Activated naive CD4-positive, alpha-beta T cell treated with anti-CD3 and anti-CD28 coated beads for 36 hours (primary cell): ENCODE measurements at regions not wholly inside any gene's neighbourhood (a gene's known extent, or its start where the extent isn't known, plus 50 kb on each side); places are given as distances from the start of the nearest gene placed in this dataset.
"Not testable (repeated sequence)": the region's sequence is repeated elsewhere in the genome, so short reads cannot be mapped to it uniquely, and the experiment has no call there.

Experiments
- CTCF ChIA-PET: fragments of 350-600 bp; sonication (Branson Sonifier 250); formaldehyde crosslinking; loops from one replicate; lab custom pipeline; 2021; ENCODE audit warnings: antibody characterized with exemption; lab: Charles Lee
- DNase-seq: peaks from one replicate; pipeline ENCODE4 v3.0.0-alpha.2; 2020
- H3K27ac Mint-ChIP-seq: one replicate; pipeline ENCODE4 v1.8.0; 2021; ENCODE audit warnings: mild to moderate bottlenecking, mixed read lengths
- H3K27me3 Mint-ChIP-seq: one replicate; pipeline ENCODE4 v1.8.0; 2021; ENCODE audit warnings: low read depth, mixed read lengths
- H3K36me3 Mint-ChIP-seq: one replicate; pipeline ENCODE4 v1.8.0; 2021; ENCODE audit warnings: low read depth, mixed read lengths
- H3K4me1 Mint-ChIP-seq: one replicate; pipeline ENCODE4 v1.8.0; 2021; ENCODE audit warnings: low read depth, mixed read lengths
- H3K4me3 Mint-ChIP-seq: one replicate; pipeline ENCODE4 v1.8.0; 2021; ENCODE audit warnings: mild to moderate bottlenecking, moderate library complexity, mixed read lengths
- H3K9me3 Mint-ChIP-seq: one replicate; pipeline ENCODE4 v1.8.0; 2021; ENCODE audit warnings: mixed read lengths
- intact Hi-C: fragments of 100-400 bp; cut with micrococcal nuclease; formaldehyde crosslinking; loops from one replicate; pipeline ENCODE4 v1.15.1; 2023

GRCh38 chr6:54493138-54493537 lies 184.9 kb downstream of the TINAG start:
- intact Hi-C loops, result no loop called here
- no peak overlapping the region for H3K4me3 Mint-ChIP-seq
- H3K36me3 Mint-ChIP-seq, result no peaks in the 10 kb centered on the region
- H3K9me3 Mint-ChIP-seq, result peaks cover 23% of the 10 kb centered on the region
- CTCF ChIA-PET, result no interaction called here
- no peak for DNase-seq
- no peak overlapping the region for H3K27ac Mint-ChIP-seq
- H3K4me1 Mint-ChIP-seq, result no peaks in the 10 kb centered on the region
- no peaks in the 10 kb centered on the region for H3K27me3 Mint-ChIP-seq

- CTCF ChIA-PET, result no interaction called here
- Mint-ChIP-seq H3K4me1 (no peaks in the 10 kb centered on the region), H3K9me3 (peaks cover 15% of the 10 kb centered on the region)
Observed at GRCh38 chr6:54503144-54503543, 194.9 kb downstream of the TINAG start.

GRCh38 chr6:54515013-54515412 lies 206.8 kb downstream of the TINAG start:
- H3K36me3 Mint-ChIP-seq, result no peaks in the 10 kb centered on the region
- peaks cover 3% of the 10 kb centered on the region for H3K9me3 Mint-ChIP-seq
- CTCF ChIA-PET, result no interaction called here
- H3K4me1 Mint-ChIP-seq, result no peaks in the 10 kb centered on the region
- intact Hi-C loops, result no loop called here
- H3K27ac Mint-ChIP-seq, result no peak overlapping the region
- DNase-seq, result no peak
- H3K4me3 Mint-ChIP-seq, result no peak overlapping the region
- no peaks in the 10 kb centered on the region for H3K27me3 Mint-ChIP-seq

More at GRCh38 chr6:54503144-54503543, 194.9 kb downstream of the TINAG start:
- no peaks in the 10 kb centered on the region for H3K36me3 Mint-ChIP-seq
- no peak overlapping the region for H3K4me3 Mint-ChIP-seq
- intact Hi-C loops, result no loop called here
- no peak for DNase-seq
- no peaks in the 10 kb centered on the region for H3K27me3 Mint-ChIP-seq
- H3K27ac Mint-ChIP-seq, result no peak overlapping the region

- no peak for DNase-seq
- Mint-ChIP-seq H3K36me3 (no peaks in the 10 kb centered on the region), H3K27me3 (no peaks in the 10 kb centered on the region), H3K9me3 (peaks cover 4% of the 10 kb centered on the region), H3K27ac (no peak overlapping the region), H3K4me1 (no peaks in the 10 kb centered on the region), H3K4me3 (no peak overlapping the region)
- CTCF ChIA-PET, result no interaction called here
- intact Hi-C loops, result no loop called here
Observed at GRCh38 chr6:54515713-54516112, 207.5 kb downstream of the TINAG start.

GRCh38 chr6:54516321-54516720 lies 208.1 kb downstream of the TINAG start:
- intact Hi-C loops, result no loop called here
- H3K36me3 Mint-ChIP-seq, result no peaks in the 10 kb centered on the region
- H3K4me1 Mint-ChIP-seq, result no peaks in the 10 kb centered on the region
- H3K4me3 Mint-ChIP-seq, result no peak overlapping the region
- H3K9me3 Mint-ChIP-seq, result peaks cover 7% of the 10 kb centered on the region
- CTCF ChIA-PET, result no interaction called here
- DNase-seq, result no peak
- no peak overlapping the region for H3K27ac Mint-ChIP-seq
- H3K27me3 Mint-ChIP-seq, result no peaks in the 10 kb centered on the region

- H3K4me3 Mint-ChIP-seq, result no peak overlapping the region
- H3K9me3 Mint-ChIP-seq, result peaks cover 7% of the 10 kb centered on the region
- no peak for DNase-seq
- no peaks in the 10 kb centered on the region for H3K4me1 Mint-ChIP-seq
- no peaks in the 10 kb centered on the region for H3K36me3 Mint-ChIP-seq
- intact Hi-C loops, result no loop called here
- H3K27ac Mint-ChIP-seq, result no peak overlapping the region
- CTCF ChIA-PET, result interaction anchor here (0.6 kb wide), 1 partner anchor 41 kb away, joined by 3 read pairs; no protein-coding TSS in a partner anchor
- no peaks in the 10 kb centered on the region for H3K27me3 Mint-ChIP-seq
Observed at GRCh38 chr6:54519161-54519560, 210.9 kb downstream of the TINAG start.

- H3K9me3 Mint-ChIP-seq, result peaks cover 8% of the 10 kb centered on the region
- intact Hi-C loops, result no loop called here
- no peak overlapping the region for H3K4me3 Mint-ChIP-seq
- H3K27me3 Mint-ChIP-seq, result no peaks in the 10 kb centered on the region
- no peaks in the 10 kb centered on the region for H3K36me3 Mint-ChIP-seq
- H3K27ac Mint-ChIP-seq, result no peak overlapping the region
- DNase-seq, result no peak
- CTCF ChIA-PET, result no interaction called here
- no peaks in the 10 kb centered on the region for H3K4me1 Mint-ChIP-seq
Observed at GRCh38 chr6:54525731-54526130, 217.5 kb downstream of the TINAG start.

- Mint-ChIP-seq H3K4me1 (no peaks in the 10 kb centered on the region), H3K9me3 (no peaks in the 10 kb centered on the region), H3K27me3 (no peaks in the 10 kb centered on the region), H3K36me3 (no peaks in the 10 kb centered on the region), H3K4me3 (no peak overlapping the region), H3K27ac (no peak overlapping the region)
- intact Hi-C loops, result no loop called here
- no peak for DNase-seq
- CTCF ChIA-PET, result no interaction called here
Observed at GRCh38 chr6:54533567-54533966, 225.3 kb downstream of the TINAG start.

GRCh38 chr6:54535568-54535967 lies 227.3 kb downstream of the TINAG start:
- DNase-seq, result no peak
- CTCF ChIA-PET, result no interaction called here
- H3K27ac Mint-ChIP-seq, result no peak overlapping the region
- no peaks in the 10 kb centered on the region for H3K36me3 Mint-ChIP-seq
- no peaks in the 10 kb centered on the region for H3K4me1 Mint-ChIP-seq
- no peaks in the 10 kb centered on the region for H3K27me3 Mint-ChIP-seq
- no peak overlapping the region for H3K4me3 Mint-ChIP-seq
- intact Hi-C loops, result no loop called here
- H3K9me3 Mint-ChIP-seq, result no peaks in the 10 kb centered on the region

GRCh38 chr6:54541541-54541940 lies 233.3 kb downstream of the TINAG start:
- Mint-ChIP-seq H3K4me1 (no peaks in the 10 kb centered on the region), H3K36me3 (no peaks in the 10 kb centered on the region), H3K27me3 (no peaks in the 10 kb centered on the region), H3K4me3 (no peak overlapping the region), H3K9me3 (peaks cover 10% of the 10 kb centered on the region), H3K27ac (no peak overlapping the region)
- CTCF ChIA-PET, result no interaction called here
- intact Hi-C loops, result no loop called here
- no peak for DNase-seq

- Mint-ChIP-seq H3K27me3 (no peaks in the 10 kb centered on the region), H3K4me3 (no peak overlapping the region)
- intact Hi-C loops, result no loop called here
Observed at GRCh38 chr6:54559136-54559535, 250.9 kb downstream of the TINAG start.

GRCh38 chr6:54564188-54564587 lies 255.9 kb downstream of the TINAG start:
- H3K4me3 Mint-ChIP-seq, H3K27me3 Mint-ChIP-seq, CTCF ChIA-PET, intact Hi-C loops, DNase-seq, H3K36me3 Mint-ChIP-seq, H3K27ac Mint-ChIP-seq, H3K4me1 Mint-ChIP-seq: not testable (repeated sequence)
- H3K9me3 Mint-ChIP-seq, result peaks cover 11% of the 10 kb centered on the region

More at GRCh38 chr6:54559136-54559535, 250.9 kb downstream of the TINAG start:
- H3K36me3 Mint-ChIP-seq, result no peaks in the 10 kb centered on the region
- H3K27ac Mint-ChIP-seq, result no peak overlapping the region
- no peak for DNase-seq
- no peaks in the 10 kb centered on the region for H3K4me1 Mint-ChIP-seq
- H3K9me3 Mint-ChIP-seq, result peaks cover 6% of the 10 kb centered on the region
- CTCF ChIA-PET, result no interaction called here

GRCh38 chr6:54574671-54575070 lies 266.4 kb downstream of the TINAG start:
- no peaks in the 10 kb centered on the region for H3K27me3 Mint-ChIP-seq
- H3K4me1 Mint-ChIP-seq, result no peaks in the 10 kb centered on the region
- H3K4me3 Mint-ChIP-seq, result no peak overlapping the region
- no peaks in the 10 kb centered on the region for H3K36me3 Mint-ChIP-seq
- DNase-seq, result no peak
- no peak overlapping the region for H3K27ac Mint-ChIP-seq
- intact Hi-C loops, result no loop called here
- no peaks in the 10 kb centered on the region for H3K9me3 Mint-ChIP-seq
- CTCF ChIA-PET, result no interaction called here

- CTCF ChIA-PET, result interaction anchor here (0.8 kb wide), 1 partner anchor 1336 kb away, joined by 3 read pairs; no protein-coding TSS in a partner anchor
- intact Hi-C loops, result no loop called here
- Mint-ChIP-seq H3K27me3 (no peaks in the 10 kb centered on the region), H3K4me3 (no peak overlapping the region), H3K4me1 (no peaks in the 10 kb centered on the region), H3K27ac (no peak overlapping the region), H3K36me3 (no peaks in the 10 kb centered on the region), H3K9me3 (no peaks in the 10 kb centered on the region)
- DNase-seq, result no peak
Observed at GRCh38 chr6:54578261-54578660, 268.3 kb upstream of the FAM83B start.
